T-helper 22 cell (primary cell): ENCODE measurements at regions not wholly inside any gene's neighbourhood (a gene's known extent, or its start where the extent isn't known, plus 50 kb on each side); places are given as distances from the start of the nearest gene placed in this dataset.

ENCODE experiments used
- DNase-seq: peaks from one replicate; pipeline ENCODE4 v3.0.0-alpha.2; 2020; ENCODE audit warnings: low read depth

DNA sequence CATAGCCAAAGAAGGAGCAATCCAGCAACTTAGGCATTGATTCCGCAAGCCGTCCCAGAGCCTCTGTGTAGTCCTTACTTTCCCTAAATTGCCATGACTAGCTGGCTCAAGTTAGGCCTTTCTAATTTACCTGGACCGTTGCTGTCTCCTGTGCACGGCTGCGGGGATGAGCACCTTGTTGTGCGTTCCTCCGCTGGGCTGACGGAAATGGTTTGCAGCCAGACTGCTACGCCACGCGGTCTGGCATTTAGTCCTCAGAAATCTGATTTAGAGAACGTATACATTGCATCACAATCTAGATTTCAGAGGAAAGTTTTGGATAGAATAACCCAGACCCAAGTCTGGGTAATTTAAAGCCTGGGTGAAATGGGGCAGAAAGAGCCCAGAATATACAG, 133.2 kb upstream of the ARHGAP5 start:
- DNase-seq: no peak

- DNase-seq: no peak
Measured at GRCh38 chr14:31944256-31945073, 132.6 kb upstream of the ARHGAP5 start.

DNA sequence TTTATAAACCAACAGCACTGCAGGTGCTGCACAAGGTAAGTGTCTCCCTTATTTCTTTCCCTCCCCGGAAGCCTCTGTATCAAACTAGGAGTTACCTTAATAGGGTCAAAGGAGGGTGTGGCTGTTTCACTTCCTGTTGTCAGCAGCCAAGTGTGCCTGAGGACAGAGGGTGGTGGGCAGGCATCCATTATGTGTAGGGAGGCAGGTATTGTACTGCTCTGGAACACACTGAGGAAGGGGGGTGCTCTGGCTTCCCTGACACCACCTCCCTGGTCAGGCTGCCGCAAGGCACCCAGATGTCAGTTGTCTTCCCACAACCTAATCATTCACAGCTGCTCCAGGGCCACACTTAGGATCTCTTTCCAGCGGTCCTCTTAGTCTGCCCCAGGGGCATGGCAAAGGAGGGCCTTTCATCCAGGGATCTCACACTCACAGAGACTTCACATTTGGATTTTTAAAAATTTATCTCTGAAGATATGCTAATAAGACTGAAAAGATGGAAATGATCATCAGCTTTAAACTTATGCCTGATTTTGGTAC, 132.0 kb upstream of the ARHGAP5 start:
- no peak for DNase-seq

GRCh38 chr14:31945701-31946100, 131.4 kb upstream of the ARHGAP5 start:
- no peak for DNase-seq

GRCh38 chr14:31947076-31947475, 130.0 kb upstream of the ARHGAP5 start:
- no peak for DNase-seq

DNA sequence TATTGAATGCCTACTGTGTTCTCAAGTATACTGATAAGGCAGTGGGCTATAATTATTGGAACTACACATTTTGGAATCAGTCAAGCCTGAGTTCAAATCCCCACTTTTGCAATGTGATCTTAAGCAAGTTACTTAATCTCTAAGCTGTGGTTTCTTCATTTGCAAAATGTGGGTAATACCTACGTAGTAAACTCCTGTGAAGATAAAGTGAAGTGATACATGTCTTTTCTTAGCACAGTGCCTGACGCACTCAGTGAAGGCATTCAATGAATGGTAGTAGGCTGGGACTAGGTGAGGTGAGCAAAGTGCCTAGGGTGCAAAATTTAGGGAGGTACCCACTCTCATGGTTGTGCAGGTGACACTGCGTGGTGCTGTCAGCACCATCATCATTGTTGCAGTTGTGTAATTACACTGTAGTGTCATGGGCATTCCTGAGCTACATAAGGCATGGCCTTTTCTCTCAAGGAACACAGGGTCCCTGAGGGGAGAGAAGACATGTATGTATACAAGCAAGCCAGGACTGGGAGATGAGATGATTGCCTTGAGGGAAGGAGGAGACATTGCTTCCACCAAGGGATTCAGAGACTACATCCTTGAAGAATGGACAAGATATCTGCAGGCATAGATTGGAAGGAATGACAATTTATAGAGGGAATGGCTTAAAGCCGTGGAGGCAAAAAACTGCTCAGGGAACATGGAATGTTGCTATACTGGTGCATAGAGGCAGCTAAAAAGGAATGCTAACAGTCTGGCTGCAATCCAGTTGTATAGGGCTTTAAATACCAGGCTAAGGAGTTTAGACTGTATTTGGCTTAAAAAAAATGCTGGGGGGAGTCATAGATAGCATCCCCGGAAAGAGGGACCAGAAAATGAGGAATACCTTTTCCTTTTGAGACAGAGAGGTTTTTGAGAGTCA, 129.2 kb upstream of the ARHGAP5 start:
- DNase-seq: no peak

GRCh38 chr14:31949709-31950108, 127.4 kb upstream of the ARHGAP5 start:
- no peak for DNase-seq

- no peak for DNase-seq
Measured at GRCh38 chr14:31950331-31950730, 126.8 kb upstream of the ARHGAP5 start.

DNA sequence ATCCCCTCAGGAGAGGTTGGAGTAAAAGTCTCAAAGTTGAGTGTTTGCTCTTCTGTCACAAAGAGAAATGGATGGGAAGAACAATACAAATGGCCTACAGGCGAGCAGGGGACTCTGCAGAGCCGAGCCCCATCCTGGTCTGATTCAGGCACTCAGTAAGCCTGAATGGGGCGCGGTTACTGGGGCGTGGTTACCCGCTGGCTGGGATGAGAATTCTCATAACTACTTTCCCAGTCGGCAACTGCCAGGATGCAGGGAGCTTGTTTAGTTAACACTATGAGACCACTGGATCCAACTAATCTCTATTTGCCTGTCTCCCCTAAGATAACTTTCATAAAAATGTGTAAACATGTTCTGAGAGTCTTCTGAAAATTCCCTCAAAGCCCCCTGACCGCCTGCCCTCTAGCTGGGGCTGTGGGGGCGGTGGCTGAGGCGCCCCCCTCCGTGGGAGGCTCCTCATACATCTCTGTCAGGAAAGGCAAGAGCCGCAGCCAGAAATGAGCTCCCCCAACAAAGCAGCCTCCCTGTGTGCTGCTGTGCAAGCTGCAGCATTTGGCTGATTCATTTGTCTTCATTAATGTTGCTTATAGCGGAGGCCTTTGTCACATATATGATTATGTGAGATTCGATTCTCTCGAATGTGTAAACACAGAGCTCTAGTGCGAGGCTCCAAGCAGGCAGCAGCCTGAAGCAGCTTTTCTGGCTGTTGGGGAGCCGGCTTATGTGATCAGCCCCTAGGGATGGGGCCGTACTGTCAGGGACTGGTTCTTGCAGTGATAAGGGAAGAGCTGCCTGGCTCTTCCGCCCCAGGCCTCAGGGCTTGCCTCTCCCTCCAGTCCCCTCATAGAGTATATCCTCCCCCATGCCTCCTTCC, 126.1 kb upstream of the ARHGAP5 start:
- DNase-seq: no peak

GRCh38 chr14:31951638-31951964, 125.5 kb upstream of the ARHGAP5 start:
- DNase-seq: no peak

DNA sequence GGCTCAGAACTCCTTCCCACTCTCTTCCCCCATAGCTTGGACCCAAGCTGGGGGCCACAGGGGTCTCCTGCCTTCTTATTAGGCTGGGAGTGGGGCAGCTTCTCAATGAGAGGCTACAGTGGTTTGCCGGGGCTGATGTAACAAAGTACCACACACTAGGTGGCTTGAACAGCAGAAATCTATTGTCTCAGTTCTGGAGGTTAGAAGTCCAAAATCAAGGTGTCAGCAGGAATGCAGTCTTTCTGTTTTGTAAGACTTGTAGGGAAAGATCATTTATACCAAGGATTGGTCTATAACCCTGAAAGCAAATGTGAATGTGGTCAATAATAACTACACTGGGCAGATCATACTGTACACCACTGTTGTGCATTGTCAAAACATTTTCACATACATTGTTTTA, 124.5 kb upstream of the ARHGAP5 start:
- no peak for DNase-seq

GRCh38 chr14:31953210-31953609, 123.9 kb upstream of the ARHGAP5 start:
- DNase-seq: no peak

GRCh38 chr14:31954991-31955390, 122.1 kb upstream of the ARHGAP5 start:
- DNase-seq: no peak

DNA sequence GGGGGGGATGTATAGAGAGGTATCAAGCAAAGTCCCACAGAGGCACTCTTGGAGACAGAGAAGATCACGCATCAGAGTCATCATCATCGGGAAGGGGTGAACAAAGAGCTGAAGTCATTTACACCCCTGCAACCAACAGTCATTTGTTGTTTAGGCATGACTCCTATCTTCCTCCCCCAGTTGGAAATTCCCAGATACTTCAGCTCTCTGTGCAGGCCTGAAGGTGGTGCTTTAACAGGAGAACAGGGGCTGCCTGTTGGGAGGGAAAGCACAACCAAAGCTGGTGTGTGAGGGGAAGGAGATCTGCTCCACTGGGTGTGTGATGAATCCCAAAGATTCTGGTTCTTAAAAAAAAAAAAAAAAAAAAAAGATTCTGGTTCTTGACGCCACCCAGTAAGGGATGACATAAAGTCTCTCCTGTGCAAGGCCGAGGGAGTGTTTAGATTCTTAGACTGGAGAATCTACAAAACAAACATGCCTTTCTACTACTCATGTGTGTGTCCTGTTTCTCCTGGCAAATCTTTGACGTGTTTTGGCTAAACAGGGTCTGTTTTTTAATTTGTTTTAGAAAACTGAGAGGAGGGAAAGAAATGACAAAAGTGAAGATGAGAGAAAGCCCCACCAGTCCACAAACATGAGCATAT, 121.0 kb upstream of the ARHGAP5 start:
- no peak for DNase-seq

- DNase-seq: no peak
Measured at GRCh38 chr14:31957565-31957964, 119.5 kb upstream of the ARHGAP5 start.

GRCh38 chr14:31960039-31960438, 117.1 kb upstream of the ARHGAP5 start:
- no peak for DNase-seq

GRCh38 chr14:31961896-31962295, 115.2 kb upstream of the ARHGAP5 start:
- DNase-seq: no peak

- DNase-seq: no peak
Measured at GRCh38 chr14:31962920-31963319, 114.2 kb upstream of the ARHGAP5 start.

- DNase-seq: no peak
Measured at GRCh38 chr14:31963587-31963986, 113.5 kb upstream of the ARHGAP5 start.

DNA sequence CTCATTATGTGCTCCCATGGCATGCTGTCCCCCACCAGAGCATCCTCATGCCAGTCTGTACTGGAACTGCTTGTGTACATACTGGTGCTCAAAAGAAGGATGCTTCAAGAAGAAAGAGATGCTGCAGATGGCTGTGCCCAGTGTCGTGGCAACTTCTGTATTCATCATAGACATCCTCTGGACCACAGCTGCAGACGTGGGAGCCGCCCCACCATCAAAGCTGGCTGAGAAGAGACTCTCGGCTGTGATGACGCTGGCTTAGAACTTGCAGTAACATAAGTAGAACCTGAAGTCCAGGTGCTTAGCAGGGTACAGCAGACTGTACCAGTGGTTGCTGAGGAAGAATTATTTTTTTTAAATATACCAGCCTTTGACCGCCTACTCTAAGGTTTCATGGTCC, 112.6 kb upstream of the ARHGAP5 start:
- DNase-seq: no peak

DNA sequence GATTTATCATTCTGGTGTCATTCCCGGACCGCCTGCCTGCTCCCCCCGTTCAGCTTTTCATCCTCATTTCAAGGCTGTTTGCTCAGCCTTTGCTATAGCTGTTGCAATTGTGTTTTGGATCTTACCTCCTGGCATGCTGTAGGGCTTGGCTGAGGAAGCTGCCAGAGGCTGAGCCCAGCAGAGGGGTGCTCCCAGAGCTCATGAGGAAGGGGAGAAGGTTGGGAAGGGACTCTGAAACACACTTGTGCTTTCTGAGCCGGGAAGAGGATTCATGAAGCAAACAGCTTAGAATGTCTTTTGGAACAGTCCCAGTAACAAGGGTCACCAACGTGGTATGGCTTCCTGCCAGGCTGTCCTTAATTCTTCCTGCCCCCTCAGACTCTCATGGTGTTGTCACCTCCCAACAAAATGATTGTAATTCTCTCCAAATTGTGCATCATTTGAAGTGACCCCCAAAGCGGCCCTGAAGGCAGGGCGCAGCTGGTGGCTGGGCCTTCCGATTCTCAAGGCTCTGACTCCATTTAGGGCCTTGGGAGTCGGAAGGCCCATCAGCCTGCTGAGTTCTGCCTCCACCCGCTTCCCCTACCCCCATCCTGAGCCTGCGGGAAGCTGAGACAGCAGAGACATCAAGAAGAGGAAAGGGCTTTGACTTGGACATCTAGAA, 111.9 kb upstream of the ARHGAP5 start:
- DNase-seq: no peak
